Stimulated activated naive CD8-positive, alpha-beta T cell treated with anti-CD3 and anti-CD28 coated beads, Interleukin-15, Interleukin-2, amounts not matched to agents 100 U/mL and 50 U/mL, for 24 hours (primary cell): ENCODE measurements at regions not wholly inside any gene's neighbourhood (a gene's known extent, or its start where the extent isn't known, plus 50 kb on each side); places are given as distances from the start of the nearest gene placed in this dataset.
A peak's percentile ranks its signal among the peaks of the same experiment; 100 is the strongest.
"Not testable (repeated sequence)": the region's sequence is repeated elsewhere in the genome, so short reads cannot be mapped to it uniquely, and the experiment has no call there.

Experiments used
- ATAC-seq: fragments of 150-1000 bp; cut with Tn5 transposase; one replicate; pipeline ENCODE4 v1.10.0; 2021
- DNase-seq: peaks from one replicate; pipeline ENCODE4 v3.0.0; 2021

DNA sequence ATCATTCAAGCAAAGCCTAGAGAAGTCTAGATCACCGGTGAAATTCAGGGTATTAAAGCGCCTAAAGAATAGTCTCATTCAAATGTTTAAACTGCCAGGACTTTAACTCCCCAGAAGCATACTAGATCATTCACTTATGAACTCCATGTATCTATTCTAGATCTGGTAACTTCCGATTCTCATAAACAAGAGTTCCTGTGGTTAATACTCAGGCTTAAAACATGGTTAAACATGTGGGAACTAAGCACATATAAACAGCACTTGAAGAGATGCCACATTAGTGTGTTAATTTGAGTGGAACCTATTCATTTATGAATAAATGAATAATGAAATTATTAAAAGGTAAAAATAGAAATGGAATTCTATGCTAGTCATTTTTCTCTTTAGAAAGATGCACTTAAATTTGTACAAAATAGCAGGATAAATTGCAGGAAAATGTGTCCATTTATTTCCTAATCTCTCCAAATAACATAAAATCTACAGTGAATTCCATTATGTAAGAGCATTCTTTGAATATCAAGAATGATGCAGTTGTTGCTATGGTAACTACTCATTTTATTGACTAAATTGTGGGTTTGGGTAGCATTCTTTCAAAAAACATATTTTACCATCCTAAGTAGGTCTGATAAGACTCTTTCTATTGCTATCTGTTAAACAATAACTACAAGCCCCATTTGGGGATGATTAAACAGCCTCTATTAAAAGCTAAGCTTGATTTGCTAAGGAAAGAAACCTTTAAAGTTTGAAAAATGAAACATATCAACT, 147.6 kb upstream of the TMEM168 start:
- DNase-seq, result no peak
- ATAC-seq, result no peak

DNA sequence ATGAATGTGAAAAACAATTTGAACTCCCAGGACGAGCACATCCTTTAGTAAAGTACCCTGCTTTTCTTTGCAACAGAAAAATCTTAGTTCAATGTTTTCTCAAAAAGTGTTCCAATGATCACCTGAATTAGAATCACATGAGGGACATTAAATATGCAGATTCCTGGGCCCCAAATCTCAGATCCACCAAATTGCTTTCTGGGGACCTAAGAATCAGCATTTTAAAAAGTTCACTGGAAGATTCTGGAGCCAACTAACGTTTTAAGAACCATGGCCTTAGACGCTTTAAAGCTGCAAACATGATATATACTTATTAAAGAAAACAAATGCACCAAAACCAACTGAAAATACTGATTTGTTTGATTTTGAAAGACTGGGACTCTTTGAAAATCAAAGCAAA, 143.4 kb upstream of the TMEM168 start:
- ATAC-seq, result no peak
- DNase-seq, result no peak

DNA sequence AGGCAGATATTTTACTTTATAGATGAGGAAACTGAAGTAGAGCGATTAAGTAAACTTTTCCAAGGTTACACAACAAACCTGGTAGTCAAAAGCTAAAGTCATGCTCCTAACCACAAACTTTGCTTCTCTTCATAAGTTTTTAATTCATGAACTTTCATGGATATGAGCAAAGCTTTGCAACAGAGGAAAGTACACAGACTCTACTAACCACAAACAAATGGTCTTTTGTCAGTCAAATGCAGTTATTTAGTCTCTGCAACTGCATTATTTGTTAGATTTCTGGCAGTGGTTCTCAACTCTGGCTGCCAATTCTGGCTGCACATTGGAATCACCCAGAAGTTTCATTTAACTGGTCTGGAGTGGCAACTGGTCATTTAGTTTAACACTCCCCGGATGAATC, 140.6 kb upstream of the TMEM168 start:
- DNase-seq, result no peak
- ATAC-seq, result peak; percentile 28

DNA sequence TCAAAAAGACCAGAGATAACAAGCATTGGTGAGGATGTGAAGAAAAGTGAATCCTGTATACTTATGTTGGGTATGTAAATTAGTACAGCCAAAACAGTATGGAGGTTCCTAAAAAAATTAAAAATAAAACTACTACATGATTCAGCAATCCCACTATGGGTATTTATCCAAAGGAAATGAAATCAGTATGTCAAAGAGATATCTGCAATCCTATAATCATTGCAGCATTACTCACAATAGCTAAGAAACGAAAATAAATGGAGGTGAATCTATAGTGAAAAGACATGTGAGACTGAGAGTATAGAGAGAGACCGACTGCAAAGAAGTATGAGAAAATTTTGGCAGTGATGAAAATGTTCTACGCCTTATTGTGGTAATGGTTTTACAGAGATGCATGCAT, 139.2 kb upstream of the TMEM168 start:
- ATAC-seq, result no peak
- no peak for DNase-seq

DNA sequence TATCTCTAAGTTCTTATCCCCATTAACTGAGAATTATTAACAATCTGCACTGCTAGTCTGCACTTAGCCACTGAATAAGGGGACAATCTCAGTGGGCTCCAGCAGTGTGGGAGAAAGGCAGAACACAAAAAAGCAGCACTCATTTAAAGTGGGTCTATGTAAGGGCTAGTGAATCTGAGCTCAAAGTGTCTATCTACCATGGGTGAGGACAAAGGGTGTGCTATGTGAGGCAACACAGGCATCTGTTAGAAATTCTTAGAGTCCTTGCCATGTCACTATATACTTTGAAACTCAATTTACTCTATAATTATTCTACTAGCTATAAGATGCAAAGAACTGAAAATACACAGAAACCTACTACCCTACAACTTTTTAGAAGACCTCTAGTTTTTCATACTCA, 135.8 kb upstream of the TMEM168 start:
- no peak for DNase-seq
- no peak for ATAC-seq

DNA sequence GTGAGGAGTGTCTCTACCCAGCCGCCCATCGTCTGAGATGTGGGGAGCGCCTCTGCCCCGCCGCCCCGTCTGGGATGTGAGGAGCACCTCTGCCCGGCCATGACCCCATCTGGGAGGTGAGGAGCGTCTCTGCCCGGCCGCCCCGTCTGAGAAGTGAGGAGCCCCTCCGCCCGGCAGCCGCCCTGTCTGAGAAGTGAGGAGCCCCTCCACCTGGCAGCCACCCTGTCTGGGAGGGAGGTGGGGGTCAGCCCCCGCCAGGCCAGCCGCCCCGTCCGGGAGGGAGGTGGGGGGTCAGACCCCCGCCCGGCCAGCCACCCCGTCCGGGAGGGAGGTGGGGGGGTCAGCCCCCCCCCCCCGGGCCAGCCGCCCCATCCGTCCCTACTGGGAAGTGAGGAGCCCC, 132.4 kb upstream of the TMEM168 start:
- not testable (repeated sequence) for ATAC-seq, DNase-seq

DNA sequence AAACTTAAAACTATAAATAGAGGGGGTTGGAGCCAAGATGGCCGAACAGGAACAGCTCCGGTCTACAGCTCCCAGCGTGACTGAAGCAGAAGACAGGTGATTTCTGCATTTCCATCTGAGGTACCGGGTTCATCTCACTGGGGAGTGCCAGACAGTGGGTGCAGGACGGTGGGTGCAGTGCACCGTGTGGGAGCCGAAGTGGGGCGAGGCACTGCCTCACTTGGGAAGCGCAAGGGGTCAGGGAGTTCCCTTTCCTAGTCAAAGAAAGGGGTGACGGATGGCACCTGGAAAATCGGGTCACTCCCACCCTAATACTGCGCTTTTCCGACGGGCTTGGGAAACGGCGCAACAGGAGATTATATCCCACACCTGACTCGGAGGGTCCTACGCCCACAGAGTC, 126.2 kb upstream of the TMEM168 start:
- not testable (repeated sequence) for ATAC-seq, DNase-seq

DNA sequence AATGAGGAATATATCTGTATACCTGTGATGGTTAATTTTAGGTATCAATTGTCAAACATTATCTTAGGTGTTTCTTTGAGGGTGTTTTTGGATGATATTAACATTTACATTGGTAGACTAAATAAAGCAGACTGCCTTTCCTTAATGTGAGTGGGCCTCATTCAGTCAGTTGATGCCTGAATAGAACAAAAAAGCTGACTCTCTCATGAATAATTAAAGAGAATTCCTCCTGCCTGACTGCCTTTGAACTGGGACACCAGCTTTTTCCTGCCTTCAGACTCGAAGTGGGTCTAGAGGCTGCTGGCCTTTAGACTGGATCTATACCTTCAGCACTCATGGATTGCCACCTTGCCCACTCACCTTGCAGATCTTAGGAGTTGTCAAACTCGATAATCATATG, 117.9 kb upstream of the TMEM168 start:
- DNase-seq (no peak), ATAC-seq (no peak)

DNA sequence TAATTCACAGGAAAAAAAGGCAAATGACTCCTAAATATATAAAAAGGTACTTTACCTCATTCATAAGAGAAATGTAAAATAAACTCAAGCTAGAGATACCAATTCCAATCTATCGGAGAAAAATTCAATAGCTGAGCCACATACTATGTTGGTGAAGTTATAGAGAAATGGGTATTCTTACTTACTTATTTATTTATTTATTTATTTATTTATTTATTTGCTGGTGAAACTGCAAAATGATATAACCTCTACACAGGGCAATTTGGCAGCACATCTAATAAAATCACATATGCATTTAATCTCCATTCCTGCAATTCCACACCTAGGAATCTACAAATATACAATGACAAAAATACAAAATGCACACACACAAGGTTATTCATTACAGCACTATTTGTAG, 117.5 kb upstream of the TMEM168 start:
- DNase-seq (no peak), ATAC-seq (no peak)

DNA sequence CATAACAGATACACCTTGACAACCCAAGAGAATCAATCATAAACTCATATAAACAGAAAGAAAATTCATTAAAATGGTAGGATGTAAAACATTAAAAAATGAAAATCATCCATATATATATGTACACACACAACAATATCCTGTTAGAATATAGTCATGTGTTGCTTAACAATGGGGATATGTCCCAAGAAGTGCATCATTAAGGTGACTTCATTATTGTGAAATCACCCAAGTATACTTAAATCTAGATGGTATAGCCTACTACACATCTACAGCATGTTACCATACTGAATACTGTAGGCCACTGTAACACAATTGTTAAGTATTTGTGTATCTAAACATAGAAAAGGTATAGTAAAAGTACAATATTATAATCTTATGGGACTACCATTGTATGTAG, 115.8 kb upstream of the TMEM168 start:
- DNase-seq (no peak), ATAC-seq (no peak)

DNA sequence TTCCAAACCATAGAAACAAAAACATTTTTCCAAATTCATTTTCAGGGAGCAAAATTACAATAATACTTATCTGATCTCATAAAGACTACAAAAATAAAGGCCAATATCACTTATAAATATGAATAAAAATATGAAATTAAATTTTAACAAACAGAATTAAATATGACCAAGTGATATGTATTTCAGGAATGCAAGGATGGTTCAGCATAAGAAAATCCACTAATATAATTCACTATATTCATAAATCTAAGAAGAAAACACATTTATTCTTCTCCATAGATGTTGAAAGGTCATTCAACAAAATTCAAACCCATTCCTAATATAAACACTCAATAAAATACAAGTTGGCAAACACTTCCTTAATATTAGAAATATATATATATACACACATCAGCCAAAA, 115.2 kb upstream of the TMEM168 start:
- no peak for DNase-seq
- no peak for ATAC-seq

DNA sequence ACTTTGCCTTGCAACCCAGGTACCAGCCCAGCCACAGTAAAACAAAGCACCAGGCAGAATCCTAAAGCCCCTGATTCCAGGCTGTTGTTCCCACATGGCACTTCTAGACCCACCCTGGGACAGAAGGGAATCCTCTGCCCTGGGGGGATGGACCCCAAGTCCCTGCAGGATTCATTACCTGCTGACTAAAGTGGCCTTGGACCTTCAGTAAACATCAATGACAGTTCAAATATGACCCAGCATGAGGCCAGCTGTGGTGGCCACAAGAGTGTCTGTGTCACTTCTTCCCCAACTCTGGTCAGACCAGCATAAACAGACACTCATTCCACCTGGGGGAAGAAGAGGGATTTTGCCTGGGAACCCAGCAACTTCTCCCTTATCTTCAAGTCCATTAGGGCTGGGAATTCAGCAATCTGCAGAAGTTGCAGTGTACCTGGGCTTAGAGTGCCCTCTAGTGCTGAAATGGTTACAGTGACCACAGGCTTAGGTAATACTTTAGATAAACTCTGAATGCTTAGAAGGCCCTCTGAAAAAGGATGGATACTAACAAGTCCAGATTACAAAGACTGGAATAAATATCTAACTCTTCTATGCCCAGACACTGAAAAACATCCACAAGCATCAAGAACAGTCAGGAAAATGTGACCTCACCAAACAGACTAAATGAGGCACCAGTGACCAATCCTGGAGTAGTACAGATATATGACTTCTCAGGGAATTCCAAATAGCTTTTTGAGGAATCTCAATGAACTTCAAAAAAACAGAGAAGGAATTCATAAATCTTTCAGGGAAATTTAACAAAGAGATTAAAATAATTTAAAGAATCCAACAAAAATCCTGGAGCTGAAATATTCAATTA, 108.5 kb upstream of the TMEM168 start:
- ATAC-seq (peak; percentile 59), DNase-seq (peak; percentile 35)

DNA sequence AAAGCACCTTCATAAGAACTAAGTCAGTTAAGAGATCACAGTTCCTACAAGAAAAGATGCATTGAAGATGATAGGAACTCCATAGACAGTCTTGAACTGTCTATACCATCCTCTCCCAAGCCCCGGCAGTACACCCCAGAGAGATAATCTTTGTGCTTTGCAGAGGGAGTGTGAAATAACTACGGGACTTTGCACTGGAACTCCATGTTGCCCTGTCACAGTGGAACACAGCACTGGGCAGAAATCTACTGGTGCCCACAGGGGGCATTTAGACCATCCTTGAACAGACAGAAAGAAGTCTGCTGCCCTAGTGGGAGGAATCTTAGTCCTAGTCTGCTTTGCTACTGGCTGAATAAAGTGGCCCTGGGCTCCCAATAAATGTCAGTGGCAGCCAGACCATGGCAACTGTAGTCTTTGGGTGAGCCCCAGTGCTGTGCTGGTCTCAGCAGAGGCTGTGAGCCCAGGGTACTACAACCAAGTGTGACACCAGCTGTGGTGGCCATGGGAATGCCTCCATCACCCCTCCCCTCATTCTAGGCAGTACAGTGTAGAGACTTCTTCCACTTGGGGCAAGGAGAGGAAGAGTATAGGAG, 107.7 kb upstream of the TMEM168 start:
- ATAC-seq, result no peak
- no peak for DNase-seq

DNA sequence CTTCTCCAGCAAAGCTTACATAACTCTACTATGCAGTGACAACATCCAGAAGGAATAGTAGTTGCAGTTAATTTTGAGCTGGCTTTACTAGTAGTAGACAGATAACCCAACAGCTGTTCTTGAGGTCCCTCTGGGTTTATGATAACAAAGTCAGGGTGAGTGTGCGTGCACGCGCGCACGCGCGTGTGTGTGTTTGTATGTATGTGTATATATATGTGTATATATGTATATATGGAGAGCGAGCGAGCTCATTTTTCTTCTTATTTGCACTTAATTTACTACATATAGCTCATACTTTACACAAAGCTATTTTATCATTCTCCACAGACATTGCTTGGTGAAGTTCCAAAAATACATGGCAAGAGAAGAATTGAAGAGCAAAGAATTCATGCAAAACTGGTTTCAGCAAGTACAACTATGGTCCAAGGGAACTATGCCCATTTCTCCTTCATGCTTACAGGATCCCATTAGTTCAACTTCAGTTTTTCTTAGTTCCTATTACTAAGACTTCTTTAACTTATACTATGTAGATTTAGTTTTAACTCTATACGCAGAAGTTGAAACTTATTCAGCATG, 105.9 kb upstream of the TMEM168 start:
- DNase-seq (no peak), ATAC-seq (no peak)

DNA sequence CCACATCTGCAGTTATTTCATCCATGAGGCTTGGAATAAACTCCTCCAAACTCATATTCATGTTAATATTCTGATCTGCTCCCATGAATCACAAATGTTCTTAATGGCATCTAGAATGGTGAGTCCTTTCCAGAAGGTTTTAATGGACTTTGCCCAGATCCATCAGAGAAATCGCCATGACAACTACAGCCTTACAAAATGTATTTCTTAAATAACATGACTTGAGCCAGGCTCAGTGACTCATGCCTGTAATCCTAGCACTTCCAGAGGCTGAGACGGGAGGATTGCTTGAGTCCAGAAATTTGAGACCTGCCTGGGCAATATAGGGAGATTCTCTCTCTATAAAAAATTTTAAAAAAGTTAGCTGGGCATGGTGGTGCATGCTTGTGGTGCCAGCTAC, 102.1 kb upstream of the TMEM168 start:
- ATAC-seq, result no peak
- no peak for DNase-seq

DNA sequence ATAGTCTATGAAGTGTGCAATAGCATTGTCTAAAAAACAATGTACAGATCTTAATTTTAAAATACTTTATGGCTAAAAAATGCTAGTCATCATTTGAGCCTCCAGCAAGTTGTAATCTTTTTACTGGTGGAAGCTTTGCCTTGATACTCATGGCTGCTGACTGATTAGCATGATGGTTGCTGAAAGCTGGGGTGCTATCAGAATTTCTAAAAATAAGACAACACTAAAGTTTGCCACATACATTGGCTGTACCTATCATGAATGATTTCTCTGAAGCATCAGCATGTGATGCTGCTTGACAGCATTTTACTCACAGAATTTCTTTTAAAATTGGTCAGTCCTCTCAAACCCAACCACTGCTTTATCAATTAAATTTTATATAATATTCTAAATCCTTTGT, 101.5 kb upstream of the TMEM168 start:
- DNase-seq (no peak), ATAC-seq (no peak)

DNA sequence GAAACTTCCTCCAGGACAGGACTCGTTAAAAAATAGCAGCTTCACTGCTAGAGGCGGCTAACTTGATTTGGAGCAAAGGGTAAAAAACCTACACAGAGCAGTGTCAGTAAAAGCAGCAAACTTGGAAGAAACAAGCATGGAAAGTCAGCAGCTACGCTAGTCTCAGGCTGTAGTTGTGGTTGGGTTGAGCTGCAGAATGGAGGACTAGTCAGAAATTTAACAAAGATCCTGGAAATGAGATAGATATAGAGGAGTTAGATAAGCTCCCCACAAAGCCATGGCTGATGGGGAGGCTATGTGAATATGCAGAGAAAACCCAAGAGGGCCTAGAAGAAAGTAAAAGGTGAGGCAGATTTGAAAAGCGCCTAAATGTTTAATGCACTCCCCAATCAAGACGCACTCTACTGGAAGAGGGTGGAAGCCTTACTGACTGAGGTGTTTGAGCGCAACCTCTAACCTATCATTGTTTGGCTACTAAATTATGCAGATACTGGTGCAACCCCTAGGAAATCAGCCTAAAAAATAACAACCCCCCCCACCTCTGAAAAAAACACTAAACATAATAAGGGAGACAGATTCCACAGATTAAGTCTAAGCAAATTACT, 99.7 kb upstream of the TMEM168 start:
- ATAC-seq (no peak), DNase-seq (no peak)

DNA sequence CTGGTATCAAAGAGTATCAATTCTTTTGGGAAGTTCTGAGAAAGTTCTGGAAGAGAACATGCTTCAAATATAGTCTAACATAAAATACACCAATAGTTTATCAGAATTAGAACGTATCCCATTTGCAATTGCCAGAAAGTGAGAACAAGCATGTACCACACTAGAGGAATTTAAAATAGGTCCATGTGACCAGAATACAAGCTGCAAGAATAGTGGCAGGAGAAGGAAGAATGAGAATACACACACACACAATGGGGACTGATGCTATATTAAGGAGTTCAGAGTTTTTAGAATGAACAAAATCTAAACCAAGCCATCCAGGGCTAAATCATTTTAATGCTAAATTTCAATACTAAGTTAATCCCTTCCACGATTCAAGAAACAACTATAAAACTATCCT, 99.1 kb upstream of the TMEM168 start:
- DNase-seq (no peak), ATAC-seq (no peak)

DNA sequence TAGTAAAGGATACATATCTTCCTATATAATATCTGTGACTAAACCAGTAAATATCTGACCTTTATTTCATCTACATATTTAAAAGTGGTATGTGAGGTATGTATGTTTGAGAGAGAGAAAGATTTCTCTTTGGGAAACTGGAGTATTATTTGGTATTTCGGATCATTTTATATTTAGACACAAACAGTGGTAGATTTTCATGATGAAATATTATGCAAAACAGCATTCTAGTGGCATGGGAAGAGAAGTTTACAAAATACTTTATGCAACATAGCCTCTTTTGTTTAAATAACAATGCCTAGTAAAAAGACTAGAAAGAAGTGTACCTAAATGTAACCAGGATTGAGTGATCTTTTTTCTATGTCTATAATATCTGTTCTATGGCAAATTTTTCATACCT, 98.6 kb upstream of the TMEM168 start:
- ATAC-seq (no peak), DNase-seq (no peak)

DNA sequence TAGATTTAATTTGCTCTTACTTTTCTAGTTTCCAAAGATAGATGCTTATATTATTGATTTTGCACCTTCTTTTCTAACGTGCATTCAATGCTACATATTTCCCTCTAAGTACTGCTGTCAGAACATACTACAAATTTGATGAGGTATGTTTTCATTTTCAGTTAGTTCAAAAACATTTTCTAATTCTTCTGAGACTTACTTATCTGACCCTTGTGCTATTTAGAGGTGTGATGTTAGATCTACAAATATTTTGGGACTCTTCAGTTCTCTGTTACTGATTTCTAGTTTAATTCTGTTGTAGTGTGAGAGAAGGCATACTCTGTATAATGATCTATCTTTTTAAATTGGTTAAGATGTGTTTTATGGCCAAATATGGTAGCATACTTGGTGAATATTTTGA, 97.8 kb upstream of the TMEM168 start:
- ATAC-seq (no peak), DNase-seq (no peak)

DNA sequence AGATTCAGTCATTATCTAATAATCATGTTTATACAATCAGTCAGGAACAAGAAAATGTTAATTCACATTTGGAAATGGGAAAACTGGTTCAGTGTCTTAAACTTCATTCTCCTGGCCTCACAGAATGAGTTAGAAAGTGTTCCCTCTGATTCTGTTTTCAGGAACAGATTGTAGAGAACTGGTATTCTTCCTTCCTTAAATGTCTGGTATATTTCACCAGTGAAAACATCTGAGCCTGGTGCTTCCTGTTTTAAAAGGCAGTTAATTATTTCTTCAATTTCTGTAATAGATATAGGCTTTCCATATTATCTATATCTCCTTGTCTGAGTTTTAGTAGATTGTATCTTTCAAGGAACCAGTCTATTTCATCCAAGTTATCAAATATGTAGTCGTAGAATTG, 97.1 kb upstream of the TMEM168 start:
- no peak for ATAC-seq
- DNase-seq, result no peak

DNA sequence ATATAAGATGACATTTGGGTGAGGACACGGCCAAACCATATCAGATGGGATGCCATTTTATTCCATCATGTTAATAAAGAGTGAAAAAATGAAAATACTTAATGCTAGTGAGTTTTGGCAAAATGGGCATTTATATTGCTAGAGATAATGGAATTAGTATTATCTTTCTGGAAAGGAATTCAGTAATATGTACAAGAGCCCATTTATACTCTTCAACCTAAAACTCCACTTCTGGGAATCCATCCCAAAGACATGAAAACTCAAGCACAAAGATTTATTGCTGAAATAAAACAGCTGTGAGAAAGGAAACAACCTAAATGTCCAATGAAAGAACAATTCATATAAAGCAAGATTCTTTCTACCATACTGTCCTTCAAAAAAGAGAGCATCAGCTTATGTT, 96.0 kb upstream of the TMEM168 start:
- DNase-seq (no peak), ATAC-seq (no peak)

DNA sequence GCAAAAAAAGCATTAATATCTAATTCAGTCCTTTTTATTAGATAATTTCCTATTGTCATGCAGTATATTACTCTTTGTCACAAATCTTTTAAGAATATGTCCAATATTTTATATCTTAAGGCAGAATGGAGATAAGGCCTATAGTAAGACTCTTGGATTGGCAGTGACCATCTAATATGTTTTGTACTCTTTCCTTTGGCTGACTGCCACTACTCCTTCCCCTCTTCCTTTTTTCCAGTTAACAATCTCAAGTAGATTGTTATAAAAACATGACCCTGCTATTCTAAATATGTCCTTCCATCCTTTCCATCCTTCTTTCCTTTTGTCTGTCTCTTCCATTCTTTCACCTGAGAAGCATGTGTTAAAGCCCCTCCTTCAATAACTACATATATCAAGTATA, 92.8 kb upstream of the TMEM168 start:
- DNase-seq, result no peak

More for the DNA sequence above, 92.8 kb upstream of the TMEM168 start:
- no peak for ATAC-seq
